HG03064 (cell line): ENCODE measurements at regions not wholly inside any gene's neighbourhood (a gene's known extent, or its start where the extent isn't known, plus 50 kb on each side); places are given as distances from the start of the nearest gene placed in this dataset.

Source experiments
- ATAC-seq: cut with Tn5 transposase; IDR thresholded peaks from one replicate; pipeline ENCODE4 v1.9.1; 2021; ENCODE audit warnings: low read depth; ENCODE audit not compliant: unreplicated experiment

DNA sequence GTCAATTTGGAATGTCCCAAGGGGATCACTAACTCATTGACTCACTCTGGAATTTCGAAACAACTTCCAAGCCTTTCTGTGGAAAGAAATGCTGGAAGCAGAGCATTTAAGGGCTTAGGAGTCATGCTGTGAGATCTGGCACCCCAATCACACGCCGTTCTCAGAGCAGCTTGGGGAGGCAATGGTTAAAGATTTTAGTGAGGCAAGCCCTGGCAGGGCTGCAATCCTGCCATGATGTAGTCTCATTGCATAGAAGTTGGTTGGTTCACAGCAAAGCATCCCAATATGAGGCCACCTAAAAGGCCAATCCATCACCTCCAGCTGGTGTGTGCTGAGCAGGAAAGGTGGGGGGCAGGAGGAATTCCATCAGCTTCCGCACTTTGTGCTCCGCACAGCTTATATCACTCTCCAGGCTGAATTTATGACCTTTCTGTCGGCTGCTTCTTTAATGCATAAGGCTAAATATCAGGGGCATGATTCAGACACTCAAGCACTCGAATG is 1043.9 kb upstream of the POU3F3 start:
- ATAC-seq = no peak

DNA sequence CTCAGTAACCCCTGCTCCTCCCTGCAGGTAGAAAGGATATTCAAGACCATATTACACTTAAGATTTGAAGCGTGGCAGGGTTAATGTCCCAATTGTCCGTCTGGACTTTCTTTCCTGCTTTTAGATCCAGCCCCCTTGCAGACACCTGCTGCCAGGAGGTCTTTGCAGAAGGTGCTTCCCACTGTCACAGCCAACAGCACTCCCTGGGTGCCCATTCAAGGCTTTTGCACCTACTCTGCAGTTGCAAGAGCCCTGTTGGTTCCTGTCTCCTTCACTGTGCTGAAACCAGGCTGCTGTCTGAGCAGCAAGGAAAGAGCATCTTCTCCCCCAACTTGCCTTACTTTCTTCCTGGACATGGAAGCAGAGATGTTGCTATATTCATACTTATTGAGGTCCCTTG is 1043.0 kb upstream of the POU3F3 start:
- ATAC-seq = no peak

DNA sequence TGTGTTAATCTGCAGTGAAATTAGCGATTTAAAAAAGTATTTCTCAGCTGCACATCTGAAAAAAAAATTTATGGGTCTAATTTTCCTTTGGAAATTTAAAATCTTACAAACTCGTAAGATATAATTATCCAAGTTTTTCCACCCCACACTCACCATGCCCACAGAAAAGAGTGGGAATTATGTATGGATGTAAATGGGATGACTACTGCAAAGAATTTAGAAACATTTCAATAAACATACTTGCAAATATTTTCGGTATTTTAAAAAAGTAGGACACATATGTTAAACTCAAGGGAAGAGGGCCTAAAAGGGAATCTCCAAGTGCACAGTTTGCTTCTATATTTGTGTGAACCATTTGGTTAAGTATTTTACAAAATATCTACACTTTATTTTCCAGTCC is 1039.9 kb upstream of the POU3F3 start:
- ATAC-seq = no peak

DNA sequence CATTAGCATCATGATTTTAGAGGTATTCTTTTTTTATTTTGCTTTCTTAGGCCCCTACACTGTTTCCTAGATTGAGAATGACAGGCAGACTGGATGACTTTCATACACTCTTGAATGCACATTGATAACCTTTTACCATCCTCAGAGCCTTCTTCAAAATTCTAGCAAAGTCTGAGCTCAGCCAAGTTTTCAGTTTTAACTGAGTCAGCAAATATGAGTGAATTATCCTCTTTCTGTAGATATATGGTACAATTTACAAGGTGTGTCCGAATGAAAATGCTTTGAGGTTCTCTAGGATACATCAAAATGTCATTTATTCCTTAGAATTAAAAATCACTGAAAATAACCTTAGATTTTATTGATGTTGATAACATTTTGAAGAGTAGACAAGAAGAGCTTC is 1038.2 kb upstream of the POU3F3 start:
- ATAC-seq = no peak

DNA sequence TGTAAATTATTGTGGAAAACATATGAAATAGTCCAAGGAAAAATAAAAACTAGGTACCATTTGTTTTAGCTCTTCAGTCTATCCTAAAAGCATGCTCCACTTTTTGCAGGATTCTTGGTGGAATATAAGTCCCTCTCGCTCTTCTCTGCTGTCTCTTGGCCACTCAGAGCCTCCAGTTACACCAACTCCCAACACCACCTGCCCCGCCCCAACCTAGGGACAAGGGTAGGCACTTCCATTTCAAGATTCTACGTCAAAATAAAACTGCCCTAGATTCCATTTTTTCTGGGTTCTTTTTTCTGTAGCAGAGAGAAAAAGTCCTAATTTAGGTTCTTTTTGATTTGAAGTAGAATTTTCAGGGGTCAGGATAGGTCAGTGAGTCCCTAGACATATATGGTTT is 1036.2 kb upstream of the POU3F3 start:
- ATAC-seq = no peak

DNA sequence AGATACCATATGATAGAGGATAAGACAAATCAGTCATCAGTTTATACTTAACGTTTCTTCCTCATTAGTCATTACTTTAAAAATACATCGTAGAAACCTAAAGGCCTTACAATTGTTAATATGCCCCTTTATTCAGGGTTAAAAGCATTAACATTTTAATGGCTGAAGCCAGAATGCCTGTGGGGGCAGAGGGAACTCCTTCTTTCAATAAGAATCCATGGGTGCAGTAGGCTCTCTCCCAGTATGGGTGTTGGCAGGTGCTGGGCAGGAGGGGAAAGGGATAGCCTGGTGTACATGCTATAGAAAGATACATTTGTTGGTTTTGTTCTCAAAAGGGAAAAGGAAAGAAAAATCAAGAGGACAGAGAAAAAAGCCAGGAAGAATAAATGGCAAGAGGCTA is 1035.7 kb upstream of the POU3F3 start:
- ATAC-seq = no peak

DNA sequence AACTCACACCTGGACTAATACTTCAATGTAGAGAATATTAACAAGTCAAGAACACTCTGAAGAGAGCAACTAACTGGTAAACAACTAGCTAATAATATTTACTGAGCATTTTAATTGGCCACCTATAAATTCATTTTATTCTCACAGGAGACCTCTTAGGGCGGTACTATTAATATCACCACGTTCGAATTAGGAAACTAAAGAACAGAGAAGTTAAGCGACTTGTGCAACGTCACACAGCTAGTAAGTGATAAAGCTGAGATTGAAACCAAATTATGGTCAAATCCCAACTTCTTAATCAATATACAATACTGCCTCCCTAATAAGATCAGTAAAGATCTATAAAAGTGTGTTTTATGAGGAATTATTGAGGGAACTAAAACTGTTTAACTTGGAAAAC is 1034.3 kb upstream of the POU3F3 start:
- ATAC-seq = no peak

DNA sequence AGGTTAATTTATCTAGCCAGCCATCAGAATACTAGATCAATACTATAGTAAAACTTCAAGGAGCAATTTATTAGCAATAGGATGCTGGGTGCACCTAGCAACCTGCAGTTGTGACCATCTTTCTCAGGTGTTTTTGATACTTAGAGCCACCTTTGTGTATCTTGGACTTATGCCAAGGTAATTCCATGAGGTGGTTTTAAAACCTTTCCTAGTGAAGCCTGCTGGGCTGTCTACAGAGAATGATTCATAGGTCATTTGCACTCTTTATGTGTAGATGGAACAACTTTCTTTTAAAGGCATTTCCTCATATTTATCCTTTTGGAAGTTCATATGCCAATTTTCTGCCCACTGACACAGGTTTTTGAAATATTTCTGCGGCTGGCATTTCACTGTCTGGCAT is 1030.1 kb upstream of the POU3F3 start:
- ATAC-seq = no peak

DNA sequence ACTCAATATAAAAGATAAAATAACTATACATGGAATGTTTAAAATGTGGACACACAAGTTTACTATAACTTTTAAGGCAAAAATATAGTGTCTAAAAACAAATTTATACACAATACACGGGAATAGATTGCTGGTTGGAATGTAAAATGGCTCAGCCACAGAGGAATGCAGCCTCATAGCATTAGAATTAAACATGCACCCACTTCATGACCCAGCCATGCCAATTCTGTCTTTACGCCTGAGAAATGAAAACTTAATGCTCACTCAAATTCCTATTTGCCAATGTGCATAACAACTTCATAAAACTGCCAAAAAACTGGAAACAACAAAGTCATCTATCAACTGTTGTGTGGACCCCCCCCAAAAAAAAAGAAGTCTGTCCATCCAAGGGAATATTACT is 1006.6 kb upstream of the POU3F3 start:
- no peak for ATAC-seq

DNA sequence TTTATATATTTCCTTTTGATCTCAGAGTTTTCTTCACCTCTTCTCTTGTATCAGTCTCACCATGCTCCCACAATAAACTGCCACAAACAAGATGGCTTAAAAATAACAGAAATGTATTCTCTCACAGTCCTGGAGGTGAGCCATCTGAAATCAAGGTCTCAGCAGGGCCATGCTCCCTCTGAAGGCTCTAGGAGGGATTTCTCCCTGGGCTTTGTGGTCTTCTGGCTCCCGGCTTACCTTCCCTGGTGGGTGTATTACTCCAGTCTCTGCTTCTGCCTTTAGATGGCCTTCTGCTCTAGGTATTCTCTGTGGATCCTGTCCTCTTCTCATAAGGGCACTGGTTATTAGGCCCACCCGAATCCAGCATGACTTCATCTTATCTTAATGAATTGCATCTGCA is 994.7 kb upstream of the POU3F3 start:
- ATAC-seq = no peak

DNA sequence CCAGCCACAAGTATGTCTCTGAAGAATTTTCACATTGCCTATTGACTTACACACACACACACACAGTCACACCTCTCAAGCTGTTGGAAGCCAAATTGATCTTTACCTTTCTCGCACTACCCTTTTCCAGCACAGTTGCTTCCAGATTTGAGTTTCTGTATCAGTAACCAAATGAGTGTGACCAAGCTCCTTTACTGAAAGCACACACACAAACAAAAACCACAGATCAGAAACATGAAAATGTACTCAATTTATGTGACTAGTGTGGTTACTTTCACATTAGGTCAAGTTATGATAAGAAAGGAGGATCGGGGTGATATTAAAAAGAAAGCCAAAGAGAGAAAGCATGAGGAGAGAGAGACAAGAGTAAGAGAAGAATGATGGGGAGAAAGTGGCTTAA is 993.9 kb upstream of the POU3F3 start:
- ATAC-seq = no peak

DNA sequence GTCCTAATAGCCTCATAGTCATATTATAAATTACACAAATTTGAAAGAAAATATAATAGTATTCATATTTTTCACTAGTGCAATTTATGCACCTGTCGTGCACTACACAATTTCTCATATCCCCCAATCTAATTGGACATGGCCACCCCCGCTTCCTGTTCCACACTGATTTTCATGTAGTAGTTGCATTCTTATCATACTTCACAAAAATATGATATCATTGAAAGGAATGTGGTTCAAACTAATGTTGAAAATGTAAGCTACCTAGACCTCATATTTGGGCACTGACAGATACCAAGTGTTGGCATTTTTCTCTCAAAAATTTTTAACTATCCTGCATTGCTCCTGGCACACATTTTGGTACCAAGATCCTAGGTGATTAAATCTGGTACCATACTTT is 985.5 kb upstream of the POU3F3 start:
- ATAC-seq = no peak

DNA sequence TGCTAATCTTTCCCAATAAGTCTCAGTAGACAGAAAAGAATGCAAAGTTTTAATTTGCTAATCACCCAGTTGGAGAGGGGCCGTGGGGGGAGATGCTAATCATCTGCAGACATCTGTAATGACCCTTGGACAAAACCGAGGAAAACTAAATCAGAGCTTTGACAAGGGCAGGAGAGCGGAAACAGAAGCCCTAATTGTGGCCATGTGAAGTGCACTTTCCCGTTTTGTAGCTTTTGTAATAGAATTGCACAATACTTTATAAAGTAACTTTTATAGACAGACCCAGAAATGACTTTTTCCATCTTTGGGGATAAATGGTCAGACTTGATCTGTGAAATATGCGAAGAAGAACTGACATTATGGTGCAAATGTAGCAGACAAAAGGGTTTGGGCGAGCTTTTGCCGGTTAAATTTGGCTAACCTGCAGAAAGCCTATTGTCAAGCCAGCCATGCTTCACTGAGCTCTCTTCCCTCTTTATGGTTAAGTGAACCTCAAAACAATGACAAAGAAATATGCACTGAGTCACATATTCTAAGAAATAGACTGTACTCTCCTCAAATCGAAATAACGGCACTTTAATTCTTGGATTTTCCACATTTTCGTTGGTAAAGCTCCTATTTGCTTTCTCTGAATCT is 980.1 kb upstream of the POU3F3 start:
- ATAC-seq = no peak

DNA sequence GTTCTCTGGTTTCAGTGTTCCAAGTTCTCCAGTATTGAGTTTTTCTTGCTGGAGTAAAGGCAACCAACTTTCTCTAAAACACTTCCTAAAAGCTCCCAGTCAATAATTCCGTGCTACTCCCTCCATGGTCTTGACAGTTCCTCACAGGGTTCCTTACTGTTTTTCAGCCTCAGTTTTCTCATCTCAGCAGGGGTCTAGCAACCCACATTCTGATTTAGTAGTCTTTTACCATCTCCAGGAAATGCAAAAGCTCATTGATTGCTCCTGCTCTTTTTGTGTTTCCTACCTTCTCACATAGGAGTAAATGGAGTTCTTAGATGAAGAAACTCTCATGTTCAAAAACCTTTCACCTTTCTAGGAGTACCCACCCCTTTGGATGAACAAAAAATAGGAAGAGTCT is 978.8 kb upstream of the POU3F3 start:
- no peak for ATAC-seq

DNA sequence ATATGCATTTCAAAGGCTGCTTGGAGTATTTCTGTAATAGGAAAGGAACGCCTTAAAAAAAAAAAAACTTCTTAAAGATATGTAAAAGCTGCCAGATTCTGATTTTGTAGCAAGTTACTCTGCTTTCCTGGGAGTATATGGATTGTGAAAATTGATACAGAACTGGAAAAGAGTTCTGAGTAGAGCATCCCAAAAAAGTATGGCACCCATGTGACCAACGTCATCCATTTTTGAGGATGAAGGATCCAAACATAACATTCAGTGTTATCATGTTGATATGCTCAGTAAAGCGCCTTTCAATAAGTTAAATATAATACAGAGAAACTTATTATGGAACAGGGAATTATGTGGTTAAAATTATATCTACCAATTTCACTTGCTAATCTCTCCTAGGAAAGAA is 978.4 kb upstream of the POU3F3 start:
- ATAC-seq = no peak

DNA sequence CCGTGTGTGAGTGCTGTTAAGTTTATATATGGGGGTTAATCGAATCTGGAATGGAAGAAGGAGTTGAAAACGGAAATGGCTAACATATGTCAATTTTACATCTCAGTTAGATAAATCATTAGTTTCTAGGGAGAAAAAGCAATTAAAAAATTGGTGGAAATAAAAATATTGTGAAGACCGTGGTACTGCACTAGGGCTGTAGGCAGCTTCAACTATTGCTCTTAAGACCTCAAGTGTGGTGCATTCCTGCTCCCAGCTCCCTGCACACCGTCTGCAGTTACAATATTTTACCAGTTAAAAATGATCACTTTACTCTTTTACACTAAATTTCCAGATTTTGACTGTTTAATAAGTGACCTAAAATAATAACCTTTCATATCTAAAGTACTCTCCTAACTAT is 977.3 kb upstream of the POU3F3 start:
- no peak for ATAC-seq

DNA sequence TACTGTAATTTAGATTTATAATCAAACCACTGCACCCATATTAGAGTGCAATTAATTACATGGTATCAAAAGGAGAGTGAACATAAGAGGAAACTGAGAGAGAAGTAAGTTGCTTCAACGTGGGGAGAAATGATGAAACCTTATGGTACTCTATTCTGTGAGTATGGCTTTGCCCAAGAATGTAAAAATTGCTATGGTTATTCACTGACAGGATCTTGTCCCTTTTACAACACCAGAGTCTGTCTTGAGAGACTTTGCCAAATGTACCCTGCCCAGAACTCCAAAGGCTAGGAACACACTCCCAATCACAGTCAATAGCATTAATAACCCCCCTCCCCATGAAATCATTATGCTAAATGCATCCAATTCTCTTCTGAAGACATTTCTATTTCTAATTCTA is 974.8 kb upstream of the POU3F3 start:
- ATAC-seq = no peak

DNA sequence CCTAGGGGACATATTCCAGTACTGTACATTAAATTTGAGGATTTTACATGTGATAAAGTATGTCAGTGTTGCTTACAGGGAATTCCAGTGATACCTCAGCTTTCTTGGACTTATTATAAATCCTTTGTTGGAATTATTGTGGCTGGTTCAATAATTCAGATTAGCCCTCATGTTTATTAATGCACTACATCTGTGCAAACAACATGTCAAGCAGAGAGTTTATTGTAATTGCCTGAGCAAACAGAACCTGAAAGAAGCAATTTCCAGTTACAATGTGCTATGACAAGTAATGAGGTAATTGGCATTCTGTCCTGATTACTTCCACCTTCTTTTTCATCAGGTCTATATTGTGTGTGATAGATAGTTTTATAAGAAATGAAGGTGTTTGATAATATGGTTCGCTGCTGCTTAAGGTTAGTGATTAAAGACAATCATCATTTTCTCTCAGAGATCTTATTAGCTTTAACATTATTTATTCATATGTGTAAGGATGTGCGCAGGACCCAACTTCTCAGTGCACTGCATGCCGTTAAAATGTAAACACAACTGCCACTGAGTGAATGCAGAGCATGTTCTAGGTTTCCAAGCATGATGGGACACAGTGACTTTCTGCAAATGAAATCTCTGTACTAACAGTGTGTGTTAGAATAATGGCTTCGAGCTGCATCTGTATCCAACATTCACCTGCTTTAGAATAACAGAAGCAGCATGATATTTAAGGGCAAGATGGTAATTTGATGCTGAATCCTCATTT is 973.7 kb upstream of the POU3F3 start:
- no peak for ATAC-seq

DNA sequence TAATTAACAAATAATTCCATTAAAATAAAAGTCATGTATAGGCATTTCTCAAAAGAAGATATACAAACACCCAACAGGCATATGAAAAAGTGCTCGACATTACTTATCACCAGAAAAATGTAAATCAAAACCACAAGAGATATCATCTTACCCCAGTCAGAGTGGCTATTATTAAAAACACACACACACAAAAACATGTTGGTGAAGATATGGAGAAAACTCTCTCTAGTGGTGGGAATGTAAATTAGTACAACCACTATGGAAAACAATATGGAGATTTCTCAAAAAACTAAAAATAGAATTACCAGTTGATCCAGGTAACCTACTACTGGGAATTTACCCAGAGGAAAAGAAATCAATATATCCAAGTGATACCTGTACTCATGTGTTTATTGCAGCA is 966.3 kb upstream of the POU3F3 start:
- ATAC-seq = no peak

DNA sequence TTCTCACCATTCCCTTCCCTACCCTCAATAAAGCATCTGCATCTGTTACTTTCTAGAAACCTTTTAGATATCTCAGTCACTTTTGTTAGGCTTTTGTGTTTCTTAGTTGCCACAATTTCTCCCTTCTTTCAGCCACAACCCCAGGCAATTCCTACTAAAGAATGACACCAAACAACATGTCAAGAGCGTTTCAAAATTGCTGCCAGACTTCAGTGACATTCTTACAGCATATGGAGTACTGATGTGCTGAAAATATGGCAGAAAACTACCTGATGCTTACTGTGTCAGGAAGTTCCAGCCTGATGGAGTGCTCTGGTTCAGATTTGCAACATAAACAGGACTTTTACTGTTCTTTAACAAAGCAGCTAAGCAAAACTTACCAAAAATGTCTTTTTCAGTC is 957.7 kb upstream of the POU3F3 start:
- ATAC-seq = no peak

DNA sequence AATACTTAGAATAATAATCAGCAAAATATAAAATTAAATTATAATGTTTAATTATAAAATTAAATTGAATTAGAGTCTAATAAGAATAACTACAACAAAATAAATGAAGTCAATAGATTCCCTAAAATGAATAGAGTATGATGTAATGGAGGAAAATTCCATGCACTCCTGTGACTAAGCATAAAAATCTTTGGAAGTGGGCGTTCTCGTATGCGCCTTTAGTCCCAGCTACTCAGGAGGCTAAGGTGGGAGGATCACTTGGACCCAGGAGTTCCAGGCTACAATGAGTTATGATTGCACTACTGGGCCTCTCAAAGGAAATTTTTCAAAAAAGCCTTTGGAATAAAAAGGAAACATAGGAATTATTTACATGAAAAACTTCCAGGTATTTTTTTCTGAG is 955.4 kb upstream of the POU3F3 start:
- no peak for ATAC-seq

DNA sequence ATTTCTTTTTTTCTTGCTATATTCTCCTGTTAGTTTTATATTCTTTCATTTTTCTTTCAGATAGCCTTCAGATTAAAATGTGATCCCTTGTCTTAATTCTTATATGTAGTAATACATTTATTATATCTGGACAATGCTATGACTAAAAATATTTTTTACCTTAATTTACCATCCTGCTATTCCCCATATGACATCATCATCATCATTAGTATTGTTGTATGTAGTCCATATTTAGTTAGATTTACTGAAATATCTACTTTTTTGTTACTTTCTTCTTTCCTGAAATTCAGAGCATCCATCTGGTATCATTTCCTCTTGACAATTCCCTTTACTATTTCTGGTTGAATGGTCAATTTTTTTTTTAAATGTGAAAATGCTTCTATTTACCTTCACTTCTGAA is 951.6 kb upstream of the POU3F3 start:
- ATAC-seq = no peak
